A673 (cell line): ENCODE measurements at regions not wholly inside any gene's neighbourhood (a gene's known extent, or its start where the extent isn't known, plus 50 kb on each side); places are given as distances from the start of the nearest gene placed in this dataset.
A peak's percentile ranks its signal among the peaks of the same experiment; 100 is the strongest.

Source experiments
- EZH2 ChIP-seq: fragments of 200-600 bp; sonication (generic); IDR thresholded peaks from 2 replicates; pipeline ENCODE4 v1.6.1; 2017; ENCODE audit warnings: borderline replicate concordance, low read depth, mild to moderate bottlenecking, mixed read lengths, antibody characterized with exemption, low read length; ENCODE audit not compliant: poor library complexity, severe bottlenecking
- TF ChIP-seq, protein P1 (sequence below): fragments of 300-800, 200-600 bp; sonication (generic); conservative IDR thresholded peaks from 2 replicates; pipeline ENCODE4 v1.5.1; 2017; ENCODE audit warnings: low read depth, mild to moderate bottlenecking, antibody characterized with exemption, low read length, moderate library complexity, mixed read lengths

DNA sequence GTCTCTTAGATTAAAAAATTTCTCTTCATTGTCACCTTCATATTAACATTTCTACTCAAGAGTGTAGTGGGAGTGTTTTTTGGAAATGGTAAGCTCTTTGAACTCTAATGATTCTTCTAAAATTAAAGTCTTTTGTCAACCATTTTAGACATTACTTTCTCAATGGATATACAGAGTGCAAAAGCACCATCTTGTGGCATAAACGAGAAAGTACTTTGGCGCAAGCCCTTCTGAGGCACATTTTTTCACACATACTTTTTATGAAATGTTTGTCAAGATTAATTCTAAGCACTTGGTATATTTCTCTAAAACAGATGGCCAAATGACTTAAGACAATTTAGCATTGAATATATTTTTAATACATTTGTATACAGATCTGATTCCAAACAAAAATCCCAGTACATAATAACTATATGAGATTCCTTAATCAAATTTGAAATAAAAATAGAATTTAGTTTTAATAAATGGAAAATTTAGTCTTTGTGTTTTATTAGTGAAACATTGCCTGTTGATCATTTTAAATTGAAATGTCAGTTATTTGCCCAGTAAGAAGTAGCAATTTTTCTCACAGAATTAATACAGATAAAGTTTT lies 63.3 kb upstream of the GALNT5 start:
- TF ChIP-seq, protein P1, sequence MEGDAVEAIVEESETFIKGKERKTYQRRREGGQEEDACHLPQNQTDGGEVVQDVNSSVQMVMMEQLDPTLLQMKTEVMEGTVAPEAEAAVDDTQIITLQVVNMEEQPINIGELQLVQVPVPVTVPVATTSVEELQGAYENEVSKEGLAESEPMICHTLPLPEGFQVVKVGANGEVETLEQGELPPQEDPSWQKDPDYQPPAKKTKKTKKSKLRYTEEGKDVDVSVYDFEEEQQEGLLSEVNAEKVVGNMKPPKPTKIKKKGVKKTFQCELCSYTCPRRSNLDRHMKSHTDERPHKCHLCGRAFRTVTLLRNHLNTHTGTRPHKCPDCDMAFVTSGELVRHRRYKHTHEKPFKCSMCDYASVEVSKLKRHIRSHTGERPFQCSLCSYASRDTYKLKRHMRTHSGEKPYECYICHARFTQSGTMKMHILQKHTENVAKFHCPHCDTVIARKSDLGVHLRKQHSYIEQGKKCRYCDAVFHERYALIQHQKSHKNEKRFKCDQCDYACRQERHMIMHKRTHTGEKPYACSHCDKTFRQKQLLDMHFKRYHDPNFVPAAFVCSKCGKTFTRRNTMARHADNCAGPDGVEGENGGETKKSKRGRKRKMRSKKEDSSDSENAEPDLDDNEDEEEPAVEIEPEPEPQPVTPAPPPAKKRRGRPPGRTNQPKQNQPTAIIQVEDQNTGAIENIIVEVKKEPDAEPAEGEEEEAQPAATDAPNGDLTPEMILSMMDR: peak; percentile 82
- TF ChIP-seq EZH2: no peak
